A673 (cell line): ENCODE measurements at regions not wholly inside any gene's neighbourhood (a gene's known extent, or its start where the extent isn't known, plus 50 kb on each side); places are given as distances from the start of the nearest gene placed in this dataset.

Experiments used
- BruUV-seq: library from RNA; stranded (reverse); fragments of 400-500 nt; replicated peaks from 2 replicates; lab custom pipeline; 2021; lab: Mats Ljungman, UMichigan
- CTCF ChIA-PET: fragments of 300-600 bp; sonication (Branson Sonifier 250); formaldehyde crosslinking; loops from one replicate; lab custom pipeline; 2022; ENCODE audit warnings: antibody characterized with exemption; lab: Charles Lee
- POLR2A ChIA-PET: fragments of 300-600 bp; sonication (Branson Sonifier 250); formaldehyde crosslinking; loops from one replicate; lab custom pipeline; 2022; ENCODE audit warnings: antibody characterized with exemption; ENCODE audit not compliant: low non-redundant PET; lab: Charles Lee
- DNase-seq: peaks from one replicate; pipeline ENCODE4 v3.0.0-alpha.2; 2015; ENCODE audit warnings: low spot score
- H3K27ac ChIP-seq: fragments of 200-600 bp; sonication (generic); 2 replicates; pipeline ENCODE4 v1.5.1; 2016; ENCODE audit warnings: mixed run types, low read depth, mild to moderate bottlenecking, mixed read lengths, antibody characterized with exemption, low read length; ENCODE audit not compliant: poor library complexity, severe bottlenecking
- H3K27me3 ChIP-seq: fragments of 200-600 bp; sonication (generic); replicated peaks from 2 replicates; pipeline ENCODE4 v1.6.1; 2017; ENCODE audit warnings: mixed run types, low read depth, mild to moderate bottlenecking, mixed read lengths, antibody characterized with exemption, low read length; ENCODE audit not compliant: insufficient read depth, poor library complexity
- H3K36me3 ChIP-seq: fragments of 200-600 bp; sonication (generic); 2 replicates; pipeline ENCODE4 v1.6.1; 2016; ENCODE audit warnings: mixed run types, mild to moderate bottlenecking, mixed read lengths, antibody characterized with exemption, low read length; ENCODE audit not compliant: insufficient read depth, poor library complexity, severe bottlenecking
- H3K4me1 ChIP-seq: fragments of 200-600 bp; sonication (generic); 2 replicates; pipeline ENCODE4 v1.6.1; 2017; ENCODE audit warnings: mixed run types, mild to moderate bottlenecking, mixed read lengths, antibody characterized with exemption, low read length; ENCODE audit not compliant: insufficient read depth, poor library complexity, severe bottlenecking
- H3K4me3 ChIP-seq: fragments of 200-600 bp; sonication (generic); 2 replicates; pipeline ENCODE4 v1.5.1; 2016; ENCODE audit warnings: low read depth, mixed run types, mild to moderate bottlenecking, mixed read lengths, low read length; ENCODE audit not compliant: poor library complexity, severe bottlenecking
- H3K9me3 ChIP-seq: fragments of 200-600 bp; sonication (generic); 2 replicates; pipeline ENCODE4 v1.6.1; 2016; ENCODE audit warnings: mixed run types, low read depth, mild to moderate bottlenecking, mixed read lengths, antibody characterized with exemption, low read length; ENCODE audit not compliant: poor library complexity, severe bottlenecking
- CTCF ChIP-seq: fragments of 300-800, 200-600 bp; sonication (generic); conservative IDR thresholded peaks from 2 replicates; pipeline ENCODE4 v1.5.1; 2017; ENCODE audit warnings: low read depth, mild to moderate bottlenecking, antibody characterized with exemption, low read length, moderate library complexity, mixed read lengths
- EZH2 ChIP-seq: fragments of 200-600 bp; sonication (generic); IDR thresholded peaks from 2 replicates; pipeline ENCODE4 v1.6.1; 2017; ENCODE audit warnings: borderline replicate concordance, low read depth, mild to moderate bottlenecking, mixed read lengths, antibody characterized with exemption, low read length; ENCODE audit not compliant: poor library complexity, severe bottlenecking
- intact Hi-C: fragments of 100-400 bp; cut with micrococcal nuclease; formaldehyde crosslinking; loops from one replicate; pipeline ENCODE4 v1.10.0; 2022; ENCODE audit not compliant: unreplicated experiment

- no peaks in the 10 kb centered on the region for H3K27me3 ChIP-seq
- ChIA-PET CTCF (no interaction called here), POLR2A (no interaction called here)
- H3K4me3 ChIP-seq: no peak overlapping the region
- peaks cover 17% of the 10 kb centered on the region for H3K4me1 ChIP-seq
- intact Hi-C loops: no loop called here
- no peak overlapping the region for H3K27ac ChIP-seq
- no peaks in the 10 kb centered on the region for H3K9me3 ChIP-seq
- no peak for DNase-seq
- H3K36me3 ChIP-seq: no peaks in the 10 kb centered on the region
- no TSS peak for BruUV-seq
- no peak for TF ChIP-seq CTCF
- TF ChIP-seq EZH2: no peak
Measured at GRCh38 chr5:110359221-110359620, 367.2 kb downstream of the TMEM232 start.

- Histone ChIP-seq H3K9me3 (no peaks in the 10 kb centered on the region), H3K4me3 (no peak overlapping the region), H3K27ac (no peak overlapping the region), H3K36me3 (no peaks in the 10 kb centered on the region), H3K4me1 (peaks cover 7% of the 10 kb centered on the region), H3K27me3 (no peaks in the 10 kb centered on the region)
- POLR2A ChIA-PET: interaction anchor here (0.6 kb wide), 1 partner anchor 16 kb away, joined by 7 read pairs; no protein-coding TSS in a partner anchor
- CTCF ChIA-PET: no interaction called here
- TF ChIP-seq EZH2 (no peak), CTCF (no peak)
- intact Hi-C loops: no loop called here
- DNase-seq: no peak
- no TSS peak for BruUV-seq
Measured at GRCh38 chr5:110361471-110361870, 365.0 kb downstream of the TMEM232 start.

GRCh38 chr5:110362261-110362660 lies 364.2 kb downstream of the TMEM232 start:
- Histone ChIP-seq H3K4me3 (no peak overlapping the region), H3K9me3 (no peaks in the 10 kb centered on the region), H3K4me1 (no peaks in the 10 kb centered on the region), H3K36me3 (no peaks in the 10 kb centered on the region), H3K27me3 (no peaks in the 10 kb centered on the region), H3K27ac (no peak overlapping the region)
- CTCF ChIA-PET: no interaction called here
- POLR2A ChIA-PET: no interaction called here
- TF ChIP-seq CTCF: no peak
- TF ChIP-seq EZH2: no peak
- intact Hi-C loops: no loop called here
- no TSS peak for BruUV-seq
- DNase-seq: no peak
